Fibroblast of skin of scalp (primary cell): ENCODE measurements at regions not wholly inside any gene's neighbourhood (a gene's known extent, or its start where the extent isn't known, plus 50 kb on each side); places are given as distances from the start of the nearest gene placed in this dataset.

Experiments used
- DNase-seq: peaks from one replicate; pipeline ENCODE4 v3.0.0-alpha.2; 2013

DNA sequence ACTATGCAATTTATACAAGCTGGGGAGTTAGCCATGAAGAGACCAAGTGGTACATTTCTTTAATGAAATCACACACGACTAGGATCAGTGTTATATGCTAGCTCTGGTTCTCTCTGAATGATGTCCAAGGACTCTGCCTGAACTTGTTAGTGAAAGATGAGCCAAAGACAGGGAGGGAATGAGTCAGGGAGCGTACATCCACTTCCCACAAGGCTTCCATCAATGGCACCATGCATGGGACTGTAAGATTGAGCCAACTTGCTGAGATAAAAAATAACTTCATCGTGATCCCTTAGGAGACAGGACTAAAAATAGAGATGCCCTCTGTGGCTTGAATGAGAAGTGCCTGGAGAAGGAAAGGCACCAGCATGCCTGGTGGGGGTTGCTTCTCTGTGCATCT lies 629.7 kb downstream of the ACTR3B start:
- DNase-seq = no peak

DNA sequence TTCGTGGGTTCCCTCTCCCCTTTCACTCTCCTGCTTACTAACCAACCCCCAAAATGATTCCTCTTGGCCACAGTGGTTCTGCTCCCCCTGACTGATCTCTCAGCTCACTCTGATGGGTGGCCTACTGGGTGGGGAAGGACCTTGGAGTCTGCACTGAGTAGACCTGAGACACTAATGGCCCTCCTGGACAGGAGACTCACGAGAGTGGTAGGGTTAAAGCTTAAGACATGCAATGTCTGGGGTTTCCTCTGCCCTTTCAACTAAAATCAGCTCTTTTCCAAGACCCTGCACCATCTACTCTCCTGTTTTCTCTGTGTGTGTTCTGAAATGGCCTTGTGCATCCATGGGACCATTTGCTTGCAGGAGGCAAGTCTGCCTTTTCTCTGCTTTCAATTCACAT lies 631.4 kb downstream of the ACTR3B start:
- DNase-seq = no peak

DNA sequence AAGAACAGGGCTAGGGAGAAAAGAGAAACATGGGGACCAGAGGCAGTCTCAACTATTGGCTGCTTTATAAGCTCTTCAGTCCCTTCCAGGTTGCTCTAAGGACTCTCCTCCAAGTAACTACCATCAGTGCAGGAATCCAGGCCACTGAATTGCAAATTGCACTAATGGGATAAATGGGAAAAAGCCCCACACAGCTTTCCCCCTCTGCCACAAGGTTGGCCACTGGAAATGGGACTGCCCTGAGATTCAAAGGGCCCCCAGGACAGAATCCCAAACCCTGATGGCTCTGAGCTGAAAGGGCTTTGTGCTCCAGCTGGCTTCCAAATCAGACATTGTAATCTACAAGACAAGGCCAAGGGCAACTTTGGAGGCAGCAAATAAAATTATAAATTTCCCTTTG lies 633.2 kb downstream of the ACTR3B start:
- DNase-seq = no peak

DNA sequence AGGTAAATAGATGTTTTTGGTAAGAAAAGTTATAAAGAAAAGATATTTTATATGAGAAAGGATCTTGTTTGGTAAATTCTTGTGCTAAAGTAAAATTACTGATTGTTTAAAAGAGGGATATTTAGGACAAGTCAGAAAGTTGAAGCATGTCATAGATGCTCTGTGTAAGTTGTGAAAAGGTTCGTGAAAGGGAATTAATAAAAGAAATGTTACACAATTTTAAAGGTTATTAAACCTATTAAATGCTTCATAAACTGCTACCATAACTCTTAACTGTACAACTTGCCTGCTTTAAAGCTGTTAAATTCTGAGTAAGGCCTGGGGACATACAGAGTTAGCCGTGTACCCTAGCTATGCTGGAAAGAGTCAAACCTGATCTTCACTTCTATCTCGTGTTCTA lies 634.1 kb downstream of the ACTR3B start:
- DNase-seq = no peak

DNA sequence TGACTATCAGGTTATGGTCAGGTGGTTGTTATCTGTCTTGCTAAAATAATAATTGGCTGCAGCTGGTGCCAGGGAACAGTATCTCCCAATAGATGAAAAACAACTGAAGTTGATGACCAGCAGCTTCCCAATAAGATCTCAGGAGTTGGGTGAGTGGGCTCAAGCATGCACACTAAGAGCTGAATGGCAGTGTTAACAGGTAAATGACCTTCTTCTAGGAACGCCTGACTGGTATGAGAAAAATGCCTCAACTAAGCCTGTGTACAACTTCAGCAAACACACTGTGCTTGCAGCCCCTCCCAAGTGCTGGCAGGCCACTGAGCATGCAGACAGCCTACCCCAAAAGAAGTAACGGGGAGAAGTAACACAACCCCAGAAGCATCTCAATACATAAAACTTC lies 636.9 kb downstream of the ACTR3B start:
- no peak for DNase-seq

DNA sequence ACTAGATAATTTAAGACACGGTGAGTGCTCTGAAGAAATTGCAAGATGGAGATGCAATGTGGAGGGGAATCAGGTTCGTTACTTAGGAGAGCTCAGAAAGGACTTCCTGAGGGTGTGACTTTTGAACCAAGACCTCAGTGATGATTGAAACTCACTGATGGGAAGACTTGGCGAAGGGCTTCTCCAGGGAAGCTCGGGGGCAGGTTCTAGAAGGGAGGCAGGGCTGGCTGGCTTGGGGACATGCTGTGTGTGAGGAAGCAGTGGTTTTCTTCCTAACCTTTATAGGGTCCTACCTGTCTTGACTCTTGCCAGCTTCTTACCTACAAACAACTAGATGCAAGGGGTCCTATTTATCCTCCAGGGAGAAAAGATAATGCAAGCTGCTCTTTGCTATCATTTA lies 637.9 kb downstream of the ACTR3B start:
- DNase-seq = no peak

DNA sequence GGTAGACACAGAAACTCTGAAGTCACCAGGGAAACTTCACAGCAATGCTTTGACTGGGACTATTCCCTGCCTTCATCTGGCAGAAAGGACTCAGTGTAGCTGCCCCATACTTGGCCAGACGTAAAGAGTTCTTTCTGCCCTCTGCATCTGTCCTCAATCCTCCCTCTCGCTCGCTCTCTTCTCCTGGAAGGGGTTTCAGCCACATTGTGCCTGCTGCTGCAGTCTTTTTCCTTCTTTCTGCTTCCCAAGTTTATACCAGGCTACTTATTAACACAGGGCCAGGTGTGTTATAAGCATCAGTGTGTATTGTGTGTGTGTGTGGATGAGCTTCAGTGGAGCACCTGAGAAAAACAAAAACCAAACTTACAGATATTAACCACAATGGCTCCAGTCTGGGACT lies 638.4 kb downstream of the ACTR3B start:
- DNase-seq = no peak

DNA sequence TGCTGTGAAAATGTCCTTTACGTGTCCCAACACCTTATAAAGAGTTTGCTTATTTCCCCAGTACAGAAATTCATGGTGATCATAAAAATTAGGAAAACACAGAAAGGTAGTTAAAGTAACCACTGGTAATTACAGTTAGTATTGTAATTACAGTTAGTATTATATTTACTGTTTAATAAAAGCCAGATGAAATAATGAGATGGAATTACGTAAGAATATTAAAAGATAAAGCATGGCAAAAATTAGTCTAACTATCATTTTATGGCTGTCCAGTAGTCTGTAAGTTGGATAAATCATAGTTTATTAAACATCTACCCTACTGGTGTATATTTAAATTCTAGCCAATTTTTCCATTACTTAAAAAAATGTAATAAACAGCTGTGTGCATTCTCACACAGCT lies 638.8 kb downstream of the ACTR3B start:
- no peak for DNase-seq

DNA sequence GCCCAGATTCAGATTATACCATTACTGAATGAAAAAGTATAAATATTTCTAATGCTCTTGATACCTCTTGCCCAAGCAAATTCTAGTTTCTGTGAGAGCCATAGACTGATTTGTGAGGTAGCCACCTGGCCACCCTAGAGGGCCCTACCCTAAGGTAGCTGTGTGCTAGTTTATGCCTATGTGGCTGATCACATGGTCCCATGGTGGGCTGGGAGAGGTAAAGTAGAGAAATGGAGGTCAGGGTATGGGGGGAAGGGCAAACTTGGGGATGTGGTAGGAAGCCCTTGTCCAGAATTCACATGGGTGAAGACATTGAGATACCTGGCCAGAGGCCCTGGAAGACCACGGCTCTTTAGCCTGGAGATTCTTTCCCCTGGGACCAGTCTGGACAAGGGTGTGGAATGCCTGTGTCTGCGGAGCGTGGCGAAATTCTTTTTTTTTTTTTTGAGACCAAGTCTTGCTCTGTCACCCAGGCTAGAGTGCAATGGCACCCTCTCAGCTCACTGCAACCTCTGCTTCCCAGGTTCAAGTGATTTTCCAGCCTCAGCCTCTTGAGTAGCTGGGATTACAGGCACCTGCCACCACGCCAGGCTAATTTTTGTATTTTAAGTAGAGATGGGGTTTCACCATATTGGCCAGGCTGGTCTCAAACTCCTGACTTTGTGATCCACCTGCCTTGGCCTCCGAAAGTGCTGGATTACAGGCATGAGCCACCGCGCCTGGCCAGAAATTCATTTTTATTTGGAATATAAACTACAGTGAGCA lies 639.4 kb downstream of the ACTR3B start:
- DNase-seq = no peak

DNA sequence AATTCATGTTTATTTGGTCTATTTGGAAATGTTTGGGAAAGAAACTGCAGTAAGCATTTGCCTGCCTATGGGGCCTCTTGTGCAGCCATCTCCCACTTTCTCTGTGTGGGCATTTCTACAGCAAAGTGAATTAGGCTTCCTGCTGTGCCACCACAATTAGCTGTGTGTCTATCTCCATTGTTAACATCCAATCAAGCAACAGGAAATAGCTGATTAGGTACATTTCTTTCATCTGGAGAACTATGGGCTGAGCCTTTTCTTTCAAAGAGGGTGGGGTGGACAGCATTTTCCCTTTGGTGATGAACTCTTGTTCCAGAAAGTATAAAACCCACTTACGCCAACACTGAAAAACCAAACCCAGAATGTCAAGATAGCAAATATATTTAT lies 640.0 kb downstream of the ACTR3B start:
- DNase-seq = no peak

DNA sequence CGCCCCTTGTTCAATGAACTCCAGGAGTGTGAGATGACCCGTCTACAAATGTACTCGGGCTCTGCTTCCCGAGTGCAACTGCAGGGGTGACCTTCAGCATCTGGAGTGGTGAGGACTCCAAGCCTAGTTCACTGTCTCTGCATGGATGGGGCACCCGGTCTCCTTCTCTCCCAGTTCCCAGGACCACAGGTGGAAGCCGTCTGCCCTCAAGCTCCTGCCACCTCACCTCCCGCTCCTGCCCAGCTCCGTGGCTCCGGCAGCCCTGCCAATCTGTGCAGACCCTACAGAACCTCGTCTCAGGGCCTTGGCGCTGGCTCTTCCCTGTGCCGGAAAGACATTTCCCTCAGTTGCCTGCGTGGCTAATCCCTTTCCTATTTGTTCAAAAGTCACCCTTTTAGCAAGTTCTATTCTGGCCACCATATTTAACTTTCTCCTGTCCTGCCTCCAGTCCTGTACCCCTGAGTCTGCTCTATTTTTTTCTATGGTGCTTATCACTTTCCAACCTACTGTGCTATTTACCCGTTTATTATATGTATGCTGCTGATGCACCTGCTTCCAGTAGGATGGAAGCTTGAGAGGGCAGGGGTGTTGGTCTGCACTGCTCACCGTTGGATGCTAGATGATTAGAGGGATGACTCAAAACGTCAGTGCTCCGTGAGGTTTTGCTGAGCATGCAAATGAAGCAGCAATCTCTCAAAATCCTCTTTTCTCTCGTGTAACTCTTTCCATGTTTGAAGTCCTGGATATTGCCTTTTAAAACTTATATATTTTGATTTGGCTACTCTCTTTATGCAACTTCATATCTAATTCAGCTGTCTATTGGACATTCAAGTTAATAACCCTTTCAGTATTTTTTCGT lies 641.4 kb downstream of the ACTR3B start:
- DNase-seq = no peak

DNA sequence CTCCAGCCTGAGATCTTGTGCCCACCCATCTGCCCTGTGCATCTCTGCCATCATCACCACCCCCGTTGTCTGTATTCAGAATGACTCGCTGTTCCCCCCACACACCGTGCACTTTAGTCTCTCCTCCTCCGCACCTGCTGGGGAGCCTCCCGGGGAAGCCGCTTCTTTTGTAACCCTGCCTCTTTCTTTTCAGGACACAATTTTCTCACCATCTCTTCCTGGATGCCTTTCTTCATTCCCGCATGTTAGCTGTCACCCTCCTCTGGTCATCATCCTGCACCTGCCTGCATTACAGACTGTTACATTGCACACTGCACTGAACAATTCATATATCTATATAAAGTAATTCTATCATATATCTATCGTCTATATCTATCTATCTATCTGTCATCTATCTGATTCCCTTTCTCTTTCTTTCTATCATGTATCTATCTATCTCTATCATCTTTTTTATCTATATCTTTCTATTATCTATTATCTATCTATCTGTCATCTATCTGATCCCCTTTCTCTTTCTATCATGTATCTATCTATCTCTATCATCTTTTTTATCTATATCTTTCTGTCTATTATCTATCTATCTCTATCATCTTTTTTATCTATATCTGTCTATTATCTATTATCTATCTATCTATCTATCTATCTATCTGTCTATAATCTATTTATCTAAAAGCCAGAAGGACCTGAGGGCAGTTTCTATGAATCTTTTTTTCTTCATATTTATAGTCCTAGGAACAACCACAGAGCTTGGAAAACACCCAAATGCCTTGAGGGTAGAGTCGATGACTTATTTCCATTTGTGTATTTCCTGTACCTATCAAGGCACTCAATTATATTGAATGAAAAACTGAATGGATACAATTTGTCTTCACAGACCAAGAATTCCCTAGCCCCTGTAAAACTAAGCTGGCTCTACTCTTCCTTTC lies 642.5 kb downstream of the ACTR3B start:
- DNase-seq = no peak

DNA sequence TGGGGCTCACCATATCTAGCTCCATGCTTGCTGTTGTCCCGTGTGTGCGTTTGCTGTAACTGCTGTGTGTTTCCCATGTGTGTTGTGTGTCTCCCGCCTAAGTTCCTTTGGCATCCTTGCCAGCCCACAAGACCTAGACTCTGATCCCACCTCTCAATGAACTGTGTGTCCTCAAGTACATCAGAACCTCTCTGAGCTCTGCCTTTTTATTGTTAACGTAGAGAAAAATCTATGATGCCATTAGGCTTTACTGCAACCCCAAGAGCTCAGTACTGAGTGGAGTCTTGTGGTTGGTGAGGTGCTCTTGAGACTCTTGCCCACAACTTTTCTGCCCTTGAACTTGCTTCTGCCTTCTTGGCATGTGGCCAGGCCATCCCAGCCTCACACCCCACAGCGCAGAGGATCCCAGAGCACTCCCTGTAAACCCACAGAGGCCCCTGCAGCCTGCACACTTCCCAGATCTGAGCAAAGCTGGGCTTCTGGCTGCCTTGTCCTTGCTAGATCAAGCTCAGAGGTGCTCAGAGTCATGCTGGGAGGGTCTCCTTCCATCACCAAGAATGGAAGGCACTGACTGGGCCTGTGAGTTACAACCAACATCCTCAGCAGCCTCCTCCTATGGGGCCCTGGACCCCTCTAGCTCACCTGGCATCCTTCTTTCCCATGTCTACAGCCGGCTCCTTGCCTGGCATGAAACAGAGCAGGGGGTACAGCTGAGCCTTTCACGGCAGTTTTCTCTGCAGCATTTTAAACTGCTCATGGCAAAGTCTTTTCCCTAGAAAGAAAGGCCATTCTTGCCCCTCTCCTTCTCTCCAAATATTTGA lies 643.4 kb downstream of the ACTR3B start:
- DNase-seq = no peak

DNA sequence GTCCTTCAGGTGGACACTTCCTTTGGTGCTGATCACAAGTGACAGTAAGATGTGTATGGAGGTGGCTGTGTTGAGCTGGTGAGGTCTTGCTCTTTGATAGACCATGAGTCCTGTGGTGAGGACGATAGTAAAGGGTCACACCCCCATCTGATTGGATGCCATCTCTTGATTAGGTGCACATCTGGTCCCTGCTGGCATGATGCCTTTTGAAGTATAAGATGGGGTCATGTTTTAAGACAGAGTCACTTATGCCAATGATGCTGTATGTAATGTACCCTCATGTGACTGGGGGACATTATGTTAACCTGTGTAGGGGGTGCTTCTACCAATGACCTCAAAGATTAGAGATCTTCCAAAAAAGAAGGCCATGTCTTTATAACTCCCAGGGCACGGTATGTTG lies 644.6 kb downstream of the ACTR3B start:
- DNase-seq = no peak

DNA sequence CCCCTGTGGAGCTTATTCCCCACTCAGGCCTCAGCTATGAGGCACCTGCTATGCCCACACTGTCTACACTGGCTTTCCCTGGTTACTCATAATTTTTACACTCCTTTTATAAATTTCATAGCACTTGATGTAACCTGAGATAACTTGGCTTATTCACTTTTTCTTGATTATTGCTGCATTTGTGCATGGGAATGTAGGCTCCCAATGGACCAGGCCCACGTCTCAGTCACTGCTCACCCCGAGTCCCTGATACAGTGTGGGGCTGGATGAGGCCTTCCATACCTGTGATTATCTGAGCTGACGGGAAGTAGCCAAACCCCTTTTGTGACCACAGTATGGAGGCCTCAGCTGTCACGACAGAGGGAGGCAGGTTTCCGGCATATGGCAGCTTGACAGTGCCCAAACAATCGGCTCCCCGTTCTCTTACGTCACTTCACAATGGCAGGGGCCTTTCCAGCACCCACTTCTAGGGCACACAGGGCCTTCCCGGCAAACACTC lies 645.3 kb downstream of the ACTR3B start:
- DNase-seq = no peak

DNA sequence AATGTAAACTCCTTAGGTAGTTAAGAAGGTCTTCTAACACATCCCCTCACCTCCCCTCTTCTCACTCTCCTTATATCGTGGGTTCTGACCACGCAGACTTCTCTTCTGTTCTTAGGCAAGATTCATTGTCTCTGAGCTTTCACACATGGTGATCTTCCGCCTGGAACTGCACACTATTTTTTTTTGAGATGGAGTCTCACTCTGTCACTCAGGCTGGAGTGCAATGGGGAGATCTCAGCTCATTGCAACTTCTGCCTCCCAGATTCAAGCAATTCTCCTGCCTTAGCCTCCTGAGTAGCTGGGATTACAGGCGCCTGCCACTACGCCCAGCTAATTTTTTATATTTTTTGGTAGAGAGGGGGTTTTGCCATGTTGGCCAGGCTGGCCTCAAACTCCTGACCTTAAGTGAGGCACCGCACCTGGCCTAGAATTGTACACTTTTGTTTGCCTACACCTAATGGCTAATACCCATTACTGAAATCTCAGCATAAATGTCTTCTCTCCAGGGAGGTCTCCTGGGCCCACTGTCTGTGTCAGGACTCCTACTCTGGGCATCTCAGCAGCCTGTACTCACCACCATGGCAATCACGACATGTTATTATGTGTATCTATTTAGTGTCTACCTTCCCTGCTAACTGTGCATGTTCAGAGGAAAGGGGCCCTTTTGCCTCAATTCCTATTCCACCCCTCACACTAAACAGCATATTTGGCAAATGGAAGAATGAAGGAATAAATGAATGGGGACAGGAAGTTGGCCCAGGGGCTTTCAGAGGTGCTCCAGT lies 646.3 kb upstream of the DPP6 start:
- no peak for DNase-seq

DNA sequence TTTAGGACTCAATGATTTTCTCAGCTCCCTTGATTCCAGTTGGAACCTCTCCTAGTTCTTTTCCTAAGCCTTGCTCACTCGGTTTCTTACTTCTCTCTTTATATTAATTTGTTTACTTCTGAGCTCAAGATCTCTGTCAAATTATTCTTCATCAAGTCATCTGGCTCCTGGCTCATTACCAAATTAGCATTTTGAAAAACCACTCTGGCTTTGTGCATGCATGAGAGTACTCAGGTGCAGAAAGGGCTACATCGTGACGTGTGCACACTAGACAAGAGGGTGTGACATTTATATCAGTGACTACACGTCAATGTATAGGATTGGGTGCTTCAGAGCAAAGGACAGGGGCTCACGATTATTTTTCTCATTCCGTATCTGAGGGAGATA lies 645.7 kb upstream of the DPP6 start:
- DNase-seq = no peak

DNA sequence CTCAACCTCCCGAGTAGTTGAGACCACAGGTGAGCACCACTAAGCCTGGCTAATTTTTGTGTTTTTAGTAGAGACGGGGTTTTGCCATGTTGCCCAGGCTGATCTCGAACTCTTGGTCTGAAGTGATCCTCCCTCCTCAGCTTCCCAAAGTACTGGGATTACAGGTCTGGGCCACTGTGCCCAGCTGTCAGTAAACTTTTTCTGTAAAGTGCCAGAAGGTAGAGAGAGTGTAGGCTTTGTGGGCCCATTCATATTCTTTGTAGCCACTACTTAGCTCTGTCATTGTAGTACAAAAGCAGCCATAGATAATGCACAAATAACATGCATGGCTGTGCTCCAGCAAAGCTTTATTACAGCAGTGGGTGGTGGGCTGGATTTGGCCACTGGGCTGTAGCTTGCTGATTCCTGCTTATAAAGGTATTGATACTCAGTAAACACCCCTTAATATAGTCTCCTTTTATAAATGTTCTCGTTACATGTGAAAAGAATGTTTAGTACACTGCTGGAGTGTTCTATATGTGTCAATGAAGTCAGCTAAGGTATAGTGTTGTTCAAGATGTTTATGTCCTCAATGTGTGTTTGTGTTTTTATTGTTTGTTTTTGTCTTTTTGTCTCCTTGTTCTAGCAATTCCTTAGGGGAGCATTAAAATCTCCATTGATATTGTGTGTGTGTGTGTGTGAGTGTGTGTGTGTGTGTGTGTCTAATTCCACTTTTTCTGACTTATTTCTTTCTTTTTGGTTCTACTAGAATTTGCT lies 644.7 kb upstream of the DPP6 start:
- DNase-seq = no peak

DNA sequence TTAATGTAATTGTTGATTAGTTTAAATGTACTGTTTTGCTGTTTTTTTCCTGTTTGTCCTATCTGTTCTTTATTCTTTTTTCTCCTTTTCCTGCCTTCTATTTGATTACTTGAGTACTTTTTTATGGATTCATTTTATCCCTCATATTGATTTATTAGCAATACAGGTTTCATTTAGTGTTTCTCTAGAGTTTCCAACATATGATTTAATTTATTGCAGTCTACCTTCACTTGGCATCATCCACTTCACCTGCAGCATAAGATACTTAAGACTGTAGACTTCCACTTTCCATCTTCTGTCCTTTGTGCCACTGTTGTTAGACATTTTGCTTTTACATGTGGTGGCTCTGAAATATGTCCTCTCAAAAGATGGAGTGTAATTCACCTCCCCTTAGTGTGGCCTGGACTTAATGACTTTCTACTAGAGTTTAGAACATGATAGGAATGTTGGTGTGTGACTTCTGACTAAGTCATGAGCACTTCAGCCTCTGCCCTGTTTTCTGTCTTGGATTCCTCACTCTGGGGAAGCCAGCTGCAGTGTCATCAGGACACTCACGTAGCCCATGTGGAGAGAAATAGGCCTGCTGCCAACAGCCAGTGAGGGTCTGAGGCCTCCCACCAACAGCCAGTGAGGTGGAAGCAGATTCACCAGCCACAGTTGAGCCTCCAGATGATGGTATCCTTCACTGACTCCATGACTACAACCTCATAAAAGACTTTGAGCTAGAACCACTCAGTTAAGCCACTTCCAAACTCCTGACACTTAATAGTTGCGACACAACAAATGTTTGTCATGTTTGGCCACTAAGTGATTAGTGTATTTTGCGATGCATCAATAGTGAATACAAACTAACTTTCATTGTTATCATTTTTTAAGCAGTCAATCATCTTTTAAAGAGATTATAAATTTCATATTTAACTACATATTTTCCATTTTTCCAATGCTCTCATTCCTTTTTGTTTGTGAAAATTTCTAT lies 643.5 kb upstream of the DPP6 start:
- no peak for DNase-seq
